ENCODE measurements at regions not wholly inside any gene's neighbourhood (a gene's known extent, or its start where the extent isn't known, plus 50 kb on each side); places are given as distances from the start of the nearest gene placed in this dataset.

GRCh38 chr9:119727988-119728387 is 358.8 kb upstream of the BRINP1 start:
- WGBS (ENCODE audit: insufficient coverage), result 45% methylated on average over 2 of the region's 5 CpGs
- Histone ChIP-seq H3K27me3 (replicated peaks in 1 of 4; ENCODE audit: control extremely low read depth in 1 of 4, control insufficient read depth in 3 of 4, insufficient read depth in 4 of 4, low read length in 3 of 4) (peaks cover 0 to 3% (median 0%) of the 10 kb centered on the region in 4 experiments), H3K4me3 (ENCODE audit: control extremely low read depth in 1 of 5, extremely low read depth in 1 of 5, insufficient read depth in 1 of 5, low read depth in 2 of 5, low read length in 4 of 5) (no peak overlapping the region), H3K9me3 (ENCODE audit: control extremely low read depth in 1 of 3, control insufficient read depth in 2 of 3, insufficient read depth in 1 of 3, low read length in 2 of 3) (no peaks in the 10 kb centered on the region), H3K36me3 (replicated peaks in 1 of 2; ENCODE audit: control extremely low read depth in 1 of 2, control insufficient read depth in 1 of 2, extremely low read depth in 1 of 2, insufficient read depth in 2 of 2, low read length in 1 of 2) (no peaks in the 10 kb centered on the region), H3K4me1 (ENCODE audit: control insufficient read depth in 2 of 2, insufficient read depth in 2 of 2, low read length in 2 of 2) (no peaks in the 10 kb centered on the region), H3K4me2 (replicated peaks; ENCODE audit: low read depth, low read length, poor library complexity, severe bottlenecking) (no peak overlapping the region), H3K79me2 (ENCODE audit: control insufficient read depth, insufficient read depth, low read length) (no peaks in the 10 kb centered on the region), H3K9ac (ENCODE audit: low read length) (no peak overlapping the region), H4K20me1 (ENCODE audit: control insufficient read depth, insufficient read depth, low read length, poor library complexity, severe bottlenecking) (no peaks in the 10 kb centered on the region), H2AFZ (ENCODE audit: insufficient read depth, low read depth, low read length, poor library complexity, severe bottlenecking) (no peak overlapping the region), H3K27ac (ENCODE audit: low read length in 2 of 2) (no peak overlapping the region)
- no peak for TF ChIP-seq CTCF (IDR thresholded peaks at IDR 0.05)
- TF ChIP-seq EZH2 (IDR thresholded peaks at IDR 0.05; ENCODE audit: borderline replicate concordance, insufficient read depth, low read depth, low read length, poor library complexity, severe bottlenecking), result no peak
- intact Hi-C loops (cut with micrococcal nuclease), result no loop called here
- ChIA-PET POLR2A (no interaction called here), CTCF (no interaction called here)
- Mint-ChIP-seq H3K27ac (no peak overlapping the region), H3K9me3 (ENCODE audit: insufficient read depth) (no peaks in the 10 kb centered on the region), H3K4me1 (no peaks in the 10 kb centered on the region), H3K4me3 (no peak overlapping the region), H3K27me3 (peaks cover 22% of the 10 kb centered on the region)
- DNase-seq, result no peak
- no peak for ATAC-seq (ENCODE audit: low read depth)

GRCh38 chr9:119726035-119726434 is 356.8 kb upstream of the BRINP1 start:
- Histone ChIP-seq H2AFZ (ENCODE audit: insufficient read depth, low read depth, low read length, poor library complexity, severe bottlenecking) (no peak overlapping the region), H3K4me1 (ENCODE audit: control insufficient read depth in 2 of 2, insufficient read depth in 2 of 2, low read length in 2 of 2) (no peaks in the 10 kb centered on the region), H3K27me3 (replicated peaks in 1 of 4; ENCODE audit: control extremely low read depth in 1 of 4, control insufficient read depth in 3 of 4, insufficient read depth in 4 of 4, low read length in 3 of 4) (peaks cover 0 to 3% (median 0%) of the 10 kb centered on the region in 4 experiments), H3K4me3 (ENCODE audit: control extremely low read depth in 1 of 5, extremely low read depth in 1 of 5, insufficient read depth in 1 of 5, low read depth in 2 of 5, low read length in 4 of 5) (no peak overlapping the region), H4K20me1 (ENCODE audit: control insufficient read depth, insufficient read depth, low read length, poor library complexity, severe bottlenecking) (no peaks in the 10 kb centered on the region), H3K9ac (ENCODE audit: low read length) (no peak overlapping the region), H3K4me2 (replicated peaks; ENCODE audit: low read depth, low read length, poor library complexity, severe bottlenecking) (no peak overlapping the region), H3K36me3 (replicated peaks in 1 of 2; ENCODE audit: control extremely low read depth in 1 of 2, control insufficient read depth in 1 of 2, extremely low read depth in 1 of 2, insufficient read depth in 2 of 2, low read length in 1 of 2) (no peaks in the 10 kb centered on the region), H3K27ac (ENCODE audit: low read length in 2 of 2) (no peak overlapping the region), H3K79me2 (ENCODE audit: control insufficient read depth, insufficient read depth, low read length) (no peaks in the 10 kb centered on the region), H3K9me3 (ENCODE audit: control extremely low read depth in 1 of 3, control insufficient read depth in 2 of 3, insufficient read depth in 1 of 3, low read length in 2 of 3) (no peaks in the 10 kb centered on the region)
- CTCF ChIA-PET, result no interaction called here
- peaks cover 26% of the 10 kb centered on the region for H3K27me3 Mint-ChIP-seq
- POLR2A ChIA-PET, result no interaction called here
- TF ChIP-seq EZH2 (IDR thresholded peaks at IDR 0.05; ENCODE audit: borderline replicate concordance, insufficient read depth, low read depth, low read length, poor library complexity, severe bottlenecking), result no peak
- no peak for TF ChIP-seq CTCF (IDR thresholded peaks at IDR 0.05)
- H3K27ac Mint-ChIP-seq, result no peak overlapping the region
- no peak overlapping the region for H3K4me3 Mint-ChIP-seq
- no peaks in the 10 kb centered on the region for H3K9me3 Mint-ChIP-seq (ENCODE audit: insufficient read depth)
- DNase-seq (no peak), ATAC-seq (ENCODE audit: low read depth) (no peak)
- intact Hi-C loops (cut with micrococcal nuclease), result no loop called here
- H3K4me1 Mint-ChIP-seq, result no peaks in the 10 kb centered on the region
- 67% methylated on average over 2 of the region's 3 CpGs for WGBS (ENCODE audit: insufficient coverage)
